GM23338 (cell line): ENCODE measurements at regions not wholly inside any gene's neighbourhood (a gene's known extent, or its start where the extent isn't known, plus 50 kb on each side); places are given as distances from the start of the nearest gene placed in this dataset.

Experiments
- ATAC-seq: fragments of 200-7000 bp; cut with Tn5 transposase; 3 replicates; pipeline ENCODE4 v1.9.1; 2020
- DNase-seq: peaks from one replicate; pipeline ENCODE4 v3.0.0-alpha.2; 2015; ENCODE audit warnings: low spot score
- H2AFZ ChIP-seq: fragments of 200-600 bp; sonication (generic); 2 replicates; pipeline ENCODE4 v1.8.0; 2016; ENCODE audit warnings: antibody characterized with exemption, mild to moderate bottlenecking, moderate library complexity
- H3F3A ChIP-seq: fragments of 200-600 bp; sonication (generic); replicated peaks from 2 replicates; pipeline ENCODE4 v1.8.0; 2017; ENCODE audit warnings: antibody characterized with exemption, mixed run types, low read depth
- H3K27ac ChIP-seq: fragments of 200-600 bp; sonication (generic); 2 replicates; pipeline ENCODE4 v1.6.1; 2016; ENCODE audit warnings: low read depth
- H3K27me3 ChIP-seq: fragments of 200-600 bp; sonication (generic); 2 replicates; pipeline ENCODE4 v1.8.0; 2016; ENCODE audit warnings: mild to moderate bottlenecking, mixed run types, moderate library complexity; ENCODE audit not compliant: insufficient read depth
- H3K36me3 ChIP-seq: fragments of 200-600 bp; sonication (generic); 2 replicates; pipeline ENCODE4 v1.8.0; 2016; ENCODE audit warnings: mild to moderate bottlenecking; ENCODE audit not compliant: insufficient read depth
- H3K4me1 ChIP-seq: fragments of 200-600 bp; sonication (generic); 2 replicates; pipeline ENCODE4 v1.8.0; 2016; ENCODE audit warnings: mild to moderate bottlenecking, moderate library complexity; ENCODE audit not compliant: insufficient read depth
- H3K4me2 ChIP-seq: fragments of 200-600 bp; sonication (generic); 2 replicates; pipeline ENCODE4 v1.7.1; 2017; ENCODE audit warnings: mixed run types
- H3K4me3 ChIP-seq: fragments of 200-600 bp; sonication (generic); 2 replicates; pipeline ENCODE4 v1.6.1; 2016; ENCODE audit warnings: mixed run types
- H3K79me2 ChIP-seq: fragments of 200-600 bp; sonication (generic); replicated peaks from 2 replicates; pipeline ENCODE4 v1.8.0; 2017; ENCODE audit warnings: mild to moderate bottlenecking; ENCODE audit not compliant: insufficient read depth
- H3K9me2 ChIP-seq: fragments of 200-600 bp; sonication (generic); 2 replicates; pipeline ENCODE4 v1.8.0; 2017; ENCODE audit not compliant: insufficient read depth
- H4K20me1 ChIP-seq: fragments of 200-600 bp; sonication (generic); replicated peaks from 2 replicates; pipeline ENCODE4 v1.8.0; 2017; ENCODE audit warnings: mild to moderate bottlenecking; ENCODE audit not compliant: insufficient read depth
- H3K27ac Mint-ChIP-seq: 2 replicates; pipeline ENCODE4 v1.8.0; 2020; ENCODE audit warnings: inconsistent platforms, mild to moderate bottlenecking, moderate library complexity, mixed read lengths
- H3K27me3 Mint-ChIP-seq: 3 replicates; pipeline ENCODE4 v1.8.0; 2022; ENCODE audit warnings: low read depth, mild to moderate bottlenecking, moderate library complexity, mixed read lengths, inconsistent platforms; ENCODE audit not compliant: insufficient read depth, poor library complexity
- H3K36me3 Mint-ChIP-seq: 3 replicates; pipeline ENCODE4 v1.8.0; 2021; ENCODE audit warnings: low read depth, mild to moderate bottlenecking, inconsistent platforms, moderate library complexity, mixed read lengths
- H3K4me1 Mint-ChIP-seq: 3 replicates; pipeline ENCODE4 v1.8.0; 2020; ENCODE audit warnings: mild to moderate bottlenecking, inconsistent platforms, mixed read lengths
- H3K4me3 Mint-ChIP-seq: 3 replicates; pipeline ENCODE4 v1.8.0; 2021; ENCODE audit warnings: moderate library complexity, mild to moderate bottlenecking, inconsistent platforms, mixed read lengths
- H3K9me3 Mint-ChIP-seq: 3 replicates; pipeline ENCODE4 v1.8.0; 2020; ENCODE audit warnings: moderate library complexity, mild to moderate bottlenecking, inconsistent platforms, mixed read lengths
- EZH2phosphoT487 ChIP-seq: fragments of 200-600 bp; sonication (generic); IDR thresholded peaks from one replicate; pipeline ENCODE4 v1.8.1; 2018; ENCODE audit warnings: antibody characterized with exemption; ENCODE audit not compliant: unreplicated experiment
- POLR2AphosphoS5 ChIP-seq: IDR thresholded peaks from 2 replicates; pipeline ENCODE4 v1.6.1; 2016; ENCODE audit warnings: antibody characterized with exemption, low read depth
- STAT1 ChIP-seq: IDR thresholded peaks from one replicate; pipeline ENCODE4 v1.6.1; 2016; ENCODE audit warnings: antibody characterized with exemption; ENCODE audit not compliant: unreplicated experiment
- TF ChIP-seq, protein P1 (sequence below), 2 experiments: fragments of 200-600 bp in 1 of 2; sonication (generic) in 1 of 2; conservative IDR thresholded peaks; 2 replicates each; pipeline versions ENCODE4 v1.5.1 to v1.6.1; 2016 to 2017; ENCODE audit warnings: antibody characterized with exemption in 2 of 2, low read depth in 2 of 2, mild to moderate bottlenecking in 2 of 2, moderate library complexity in 1 of 2
- TF ChIP-seq, protein P2 (sequence below): fragments of 250-450 bp; sonication (Bioruptor Pico); IDR thresholded peaks from 2 replicates; pipeline ENCODE4 v1.5.0; 2020; ENCODE audit warnings: mild to moderate bottlenecking, moderate library complexity
- TF ChIP-seq, protein P3 (sequence below): IDR thresholded peaks from one replicate; pipeline ENCODE4 v1.6.1; 2018; ENCODE audit warnings: antibody characterized with exemption; ENCODE audit not compliant: unreplicated experiment

DNA sequence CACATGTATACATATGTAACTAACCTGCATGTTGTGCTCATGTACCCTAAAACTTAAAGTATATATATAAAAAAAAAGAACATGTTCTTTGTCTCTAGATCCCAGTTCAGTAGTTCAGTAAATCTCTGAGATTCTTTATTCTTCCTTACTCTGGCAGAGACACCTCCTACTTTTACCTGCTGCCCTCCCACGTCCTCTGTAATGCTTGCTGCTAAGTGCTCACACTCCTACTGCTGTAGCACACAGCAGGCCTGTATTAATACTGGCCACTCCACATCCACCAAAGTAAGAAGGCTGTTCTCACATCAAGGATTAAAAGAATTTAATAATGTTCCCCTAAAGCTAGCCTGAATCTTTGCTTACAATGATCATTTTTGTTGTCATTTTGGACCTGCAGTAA, 648.4 kb upstream of the EYS start:
- Histone ChIP-seq H3K9me2 (no peaks in the 10 kb centered on the region), H4K20me1 (no peaks in the 10 kb centered on the region), H3K27me3 (no peaks in the 10 kb centered on the region), H3K36me3 (no peaks in the 10 kb centered on the region), H3K79me2 (no peaks in the 10 kb centered on the region), H3K4me3 (no peak overlapping the region), H3K4me1 (peaks cover 11% of the 10 kb centered on the region; the same call in 1 of the 2 replicates), H3K27ac (no peak overlapping the region), H3K4me2 (no peak overlapping the region), H2AFZ (no peak overlapping the region), H3F3A (no peaks in the 10 kb centered on the region)
- Mint-ChIP-seq H3K9me3 (peaks cover 14% of the 10 kb centered on the region; the same call in 2 of the 3 replicates), H3K4me3 (no peak overlapping the region), H3K36me3 (peaks cover 3% of the 10 kb centered on the region; the same call in 1 of the 3 replicates), H3K4me1 (peaks cover 5% of the 10 kb centered on the region; the same call in 1 of the 3 replicates), H3K27me3 (no peaks in the 10 kb centered on the region), H3K27ac (no peak overlapping the region)
- TF ChIP-seq, protein P1, sequence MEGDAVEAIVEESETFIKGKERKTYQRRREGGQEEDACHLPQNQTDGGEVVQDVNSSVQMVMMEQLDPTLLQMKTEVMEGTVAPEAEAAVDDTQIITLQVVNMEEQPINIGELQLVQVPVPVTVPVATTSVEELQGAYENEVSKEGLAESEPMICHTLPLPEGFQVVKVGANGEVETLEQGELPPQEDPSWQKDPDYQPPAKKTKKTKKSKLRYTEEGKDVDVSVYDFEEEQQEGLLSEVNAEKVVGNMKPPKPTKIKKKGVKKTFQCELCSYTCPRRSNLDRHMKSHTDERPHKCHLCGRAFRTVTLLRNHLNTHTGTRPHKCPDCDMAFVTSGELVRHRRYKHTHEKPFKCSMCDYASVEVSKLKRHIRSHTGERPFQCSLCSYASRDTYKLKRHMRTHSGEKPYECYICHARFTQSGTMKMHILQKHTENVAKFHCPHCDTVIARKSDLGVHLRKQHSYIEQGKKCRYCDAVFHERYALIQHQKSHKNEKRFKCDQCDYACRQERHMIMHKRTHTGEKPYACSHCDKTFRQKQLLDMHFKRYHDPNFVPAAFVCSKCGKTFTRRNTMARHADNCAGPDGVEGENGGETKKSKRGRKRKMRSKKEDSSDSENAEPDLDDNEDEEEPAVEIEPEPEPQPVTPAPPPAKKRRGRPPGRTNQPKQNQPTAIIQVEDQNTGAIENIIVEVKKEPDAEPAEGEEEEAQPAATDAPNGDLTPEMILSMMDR (conservative IDR thresholded peaks at IDR 0.05; ENCODE audit: low read depth in 2 of 2), result no peak
- TF ChIP-seq, protein P2, sequence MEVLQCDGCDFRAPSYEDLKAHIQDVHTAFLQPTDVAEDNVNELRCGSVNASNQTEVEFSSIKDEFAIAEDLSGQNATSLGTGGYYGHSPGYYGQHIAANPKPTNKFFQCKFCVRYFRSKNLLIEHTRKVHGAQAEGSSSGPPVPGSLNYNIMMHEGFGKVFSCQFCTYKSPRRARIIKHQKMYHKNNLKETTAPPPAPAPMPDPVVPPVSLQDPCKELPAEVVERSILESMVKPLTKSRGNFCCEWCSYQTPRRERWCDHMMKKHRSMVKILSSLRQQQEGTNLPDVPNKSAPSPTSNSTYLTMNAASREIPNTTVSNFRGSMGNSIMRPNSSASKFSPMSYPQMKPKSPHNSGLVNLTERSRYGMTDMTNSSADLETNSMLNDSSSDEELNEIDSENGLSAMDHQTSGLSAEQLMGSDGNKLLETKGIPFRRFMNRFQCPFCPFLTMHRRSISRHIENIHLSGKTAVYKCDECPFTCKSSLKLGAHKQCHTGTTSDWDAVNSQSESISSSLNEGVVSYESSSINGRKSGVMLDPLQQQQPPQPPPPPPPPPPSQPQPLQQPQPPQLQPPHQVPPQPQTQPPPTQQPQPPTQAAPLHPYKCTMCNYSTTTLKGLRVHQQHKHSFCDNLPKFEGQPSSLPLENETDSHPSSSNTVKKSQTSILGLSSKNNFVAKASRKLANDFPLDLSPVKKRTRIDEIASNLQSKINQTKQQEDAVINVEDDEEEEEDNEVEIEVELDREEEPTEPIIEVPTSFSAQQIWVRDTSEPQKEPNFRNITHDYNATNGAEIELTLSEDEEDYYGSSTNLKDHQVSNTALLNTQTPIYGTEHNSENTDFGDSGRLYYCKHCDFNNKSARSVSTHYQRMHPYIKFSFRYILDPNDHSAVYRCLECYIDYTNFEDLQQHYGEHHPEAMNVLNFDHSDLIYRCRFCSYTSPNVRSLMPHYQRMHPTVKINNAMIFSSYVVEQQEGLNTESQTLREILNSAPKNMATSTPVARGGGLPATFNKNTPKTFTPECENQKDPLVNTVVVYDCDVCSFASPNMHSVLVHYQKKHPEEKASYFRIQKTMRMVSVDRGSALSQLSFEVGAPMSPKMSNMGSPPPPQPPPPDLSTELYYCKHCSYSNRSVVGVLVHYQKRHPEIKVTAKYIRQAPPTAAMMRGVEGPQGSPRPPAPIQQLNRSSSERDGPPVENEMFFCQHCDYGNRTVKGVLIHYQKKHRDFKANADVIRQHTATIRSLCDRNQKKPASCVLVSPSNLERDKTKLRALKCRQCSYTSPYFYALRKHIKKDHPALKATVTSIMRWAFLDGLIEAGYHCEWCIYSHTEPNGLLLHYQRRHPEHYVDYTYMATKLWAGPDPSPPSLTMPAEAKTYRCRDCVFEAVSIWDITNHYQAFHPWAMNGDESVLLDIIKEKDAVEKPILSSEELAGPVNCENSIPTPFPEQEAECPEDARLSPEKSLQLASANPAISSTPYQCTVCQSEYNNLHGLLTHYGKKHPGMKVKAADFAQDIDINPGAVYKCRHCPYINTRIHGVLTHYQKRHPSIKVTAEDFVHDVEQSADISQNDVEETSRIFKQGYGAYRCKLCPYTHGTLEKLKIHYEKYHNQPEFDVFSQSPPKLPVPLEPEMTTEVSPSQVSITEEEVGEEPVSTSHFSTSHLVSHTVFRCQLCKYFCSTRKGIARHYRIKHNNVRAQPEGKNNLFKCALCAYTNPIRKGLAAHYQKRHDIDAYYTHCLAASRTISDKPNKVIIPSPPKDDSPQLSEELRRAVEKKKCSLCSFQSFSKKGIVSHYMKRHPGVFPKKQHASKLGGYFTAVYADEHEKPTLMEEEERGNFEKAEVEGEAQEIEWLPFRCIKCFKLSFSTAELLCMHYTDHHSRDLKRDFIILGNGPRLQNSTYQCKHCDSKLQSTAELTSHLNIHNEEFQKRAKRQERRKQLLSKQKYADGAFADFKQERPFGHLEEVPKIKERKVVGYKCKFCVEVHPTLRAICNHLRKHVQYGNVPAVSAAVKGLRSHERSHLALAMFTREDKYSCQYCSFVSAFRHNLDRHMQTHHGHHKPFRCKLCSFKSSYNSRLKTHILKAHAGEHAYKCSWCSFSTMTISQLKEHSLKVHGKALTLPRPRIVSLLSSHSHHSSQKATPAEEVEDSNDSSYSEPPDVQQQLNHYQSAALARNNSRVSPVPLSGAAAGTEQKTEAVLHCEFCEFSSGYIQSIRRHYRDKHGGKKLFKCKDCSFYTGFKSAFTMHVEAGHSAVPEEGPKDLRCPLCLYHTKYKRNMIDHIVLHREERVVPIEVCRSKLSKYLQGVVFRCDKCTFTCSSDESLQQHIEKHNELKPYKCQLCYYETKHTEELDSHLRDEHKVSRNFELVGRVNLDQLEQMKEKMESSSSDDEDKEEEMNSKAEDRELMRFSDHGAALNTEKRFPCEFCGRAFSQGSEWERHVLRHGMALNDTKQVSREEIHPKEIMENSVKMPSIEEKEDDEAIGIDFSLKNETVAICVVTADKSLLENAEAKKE (CRISPR knock-in tag), result no peak
- TF ChIP-seq POLR2AphosphoS5, result no peak
- TF ChIP-seq, protein P3, sequence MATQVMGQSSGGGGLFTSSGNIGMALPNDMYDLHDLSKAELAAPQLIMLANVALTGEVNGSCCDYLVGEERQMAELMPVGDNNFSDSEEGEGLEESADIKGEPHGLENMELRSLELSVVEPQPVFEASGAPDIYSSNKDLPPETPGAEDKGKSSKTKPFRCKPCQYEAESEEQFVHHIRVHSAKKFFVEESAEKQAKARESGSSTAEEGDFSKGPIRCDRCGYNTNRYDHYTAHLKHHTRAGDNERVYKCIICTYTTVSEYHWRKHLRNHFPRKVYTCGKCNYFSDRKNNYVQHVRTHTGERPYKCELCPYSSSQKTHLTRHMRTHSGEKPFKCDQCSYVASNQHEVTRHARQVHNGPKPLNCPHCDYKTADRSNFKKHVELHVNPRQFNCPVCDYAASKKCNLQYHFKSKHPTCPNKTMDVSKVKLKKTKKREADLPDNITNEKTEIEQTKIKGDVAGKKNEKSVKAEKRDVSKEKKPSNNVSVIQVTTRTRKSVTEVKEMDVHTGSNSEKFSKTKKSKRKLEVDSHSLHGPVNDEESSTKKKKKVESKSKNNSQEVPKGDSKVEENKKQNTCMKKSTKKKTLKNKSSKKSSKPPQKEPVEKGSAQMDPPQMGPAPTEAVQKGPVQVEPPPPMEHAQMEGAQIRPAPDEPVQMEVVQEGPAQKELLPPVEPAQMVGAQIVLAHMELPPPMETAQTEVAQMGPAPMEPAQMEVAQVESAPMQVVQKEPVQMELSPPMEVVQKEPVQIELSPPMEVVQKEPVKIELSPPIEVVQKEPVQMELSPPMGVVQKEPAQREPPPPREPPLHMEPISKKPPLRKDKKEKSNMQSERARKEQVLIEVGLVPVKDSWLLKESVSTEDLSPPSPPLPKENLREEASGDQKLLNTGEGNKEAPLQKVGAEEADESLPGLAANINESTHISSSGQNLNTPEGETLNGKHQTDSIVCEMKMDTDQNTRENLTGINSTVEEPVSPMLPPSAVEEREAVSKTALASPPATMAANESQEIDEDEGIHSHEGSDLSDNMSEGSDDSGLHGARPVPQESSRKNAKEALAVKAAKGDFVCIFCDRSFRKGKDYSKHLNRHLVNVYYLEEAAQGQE, result no peak
- TF ChIP-seq STAT1, result no peak
- no peak for TF ChIP-seq EZH2phosphoT487
- no peak for ATAC-seq
- no peak for DNase-seq
